GM21619 (cell line): ENCODE measurements at regions not wholly inside any gene's neighbourhood (a gene's known extent, or its start where the extent isn't known, plus 50 kb on each side); places are given as distances from the start of the nearest gene placed in this dataset.
"Not testable (repeated sequence)": the region's sequence is repeated elsewhere in the genome, so short reads cannot be mapped to it uniquely, and the experiment has no call there.

Source experiments
- ATAC-seq: cut with Tn5 transposase; IDR thresholded peaks from one replicate; pipeline ENCODE4 v1.9.1; 2021; ENCODE audit not compliant: unreplicated experiment

DNA sequence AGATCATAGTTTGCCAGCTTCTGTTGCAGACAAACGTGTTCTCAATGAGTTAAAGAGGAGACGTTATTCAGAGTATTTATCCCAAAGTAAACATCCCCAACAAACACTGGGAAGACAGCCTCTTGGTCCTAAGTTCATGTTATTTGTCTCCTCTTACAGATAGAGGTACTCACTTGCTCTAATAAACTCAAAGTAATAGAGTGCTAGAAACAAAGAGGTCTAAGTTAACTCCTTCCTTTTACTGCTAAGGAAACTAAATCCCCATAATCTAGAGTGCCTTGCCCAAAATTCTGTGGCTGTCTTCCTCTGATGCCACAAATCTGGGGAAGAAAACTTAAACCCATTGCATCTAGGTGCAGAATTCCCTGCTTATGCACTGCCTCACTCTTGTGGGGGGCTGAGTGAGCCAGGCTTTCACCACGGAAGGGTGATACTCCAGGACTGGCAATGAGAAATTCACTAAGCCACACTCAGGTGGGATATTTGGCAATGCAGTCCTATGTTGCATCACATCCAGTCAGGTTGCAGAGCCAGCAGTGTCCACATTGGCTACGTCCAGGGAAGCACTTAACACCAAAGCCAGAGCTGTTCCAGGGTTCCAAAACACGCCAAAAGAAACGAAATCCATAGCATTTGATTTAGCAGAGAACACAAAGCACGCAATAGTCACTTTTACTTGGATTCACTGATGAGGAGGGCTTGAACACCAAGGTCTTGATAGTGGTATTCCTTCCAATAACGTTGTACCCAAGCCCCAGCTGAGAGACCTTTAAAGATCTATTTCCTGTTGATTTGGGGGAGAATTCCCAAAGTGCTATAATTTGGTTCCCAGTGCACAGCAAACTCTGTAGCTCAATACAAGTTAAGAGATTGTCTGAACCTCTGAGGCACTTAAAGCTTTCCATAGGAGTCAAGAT is 81.0 kb upstream of the FOXQ1 start:
- no peak for ATAC-seq

DNA sequence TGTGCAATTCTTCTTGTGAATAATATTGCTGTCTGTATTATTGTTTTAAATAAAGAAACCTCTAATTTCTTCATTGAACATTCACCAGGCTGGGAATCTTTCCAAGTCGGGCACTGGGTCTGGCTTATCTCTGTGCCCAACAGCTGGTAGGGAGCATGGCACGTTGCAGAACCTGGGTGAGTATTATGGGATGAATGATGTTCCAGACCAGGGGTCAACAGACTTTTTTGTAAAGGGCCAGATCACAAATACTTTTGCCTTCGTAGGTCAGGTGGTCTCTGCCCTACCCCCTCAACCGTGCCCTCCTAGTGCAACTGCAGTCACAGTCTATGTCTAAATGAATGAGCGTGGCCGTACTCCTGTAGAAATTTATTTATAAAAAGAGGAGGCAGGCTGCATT is 81.6 kb upstream of the FOXQ1 start:
- no peak for ATAC-seq

DNA sequence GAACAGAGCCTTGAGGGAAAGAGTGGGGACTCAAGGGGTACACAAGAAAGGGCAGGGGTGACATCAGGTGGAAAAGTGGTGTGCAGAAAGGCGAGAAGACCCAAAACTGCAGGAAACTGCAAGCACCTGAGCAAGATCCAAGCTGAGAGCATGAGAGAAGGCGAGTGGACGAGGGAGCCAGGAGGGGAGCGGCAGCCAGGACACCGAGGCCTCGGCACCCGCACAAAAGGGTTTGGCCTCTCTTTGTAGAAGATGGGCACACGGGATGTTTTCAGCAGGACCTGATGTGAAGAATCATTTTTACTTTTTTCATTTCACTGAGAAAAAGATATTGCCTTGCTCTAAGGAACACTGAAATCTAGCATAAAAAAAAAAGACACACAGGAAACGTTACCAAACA is 82.1 kb upstream of the FOXQ1 start:
- no peak for ATAC-seq

DNA sequence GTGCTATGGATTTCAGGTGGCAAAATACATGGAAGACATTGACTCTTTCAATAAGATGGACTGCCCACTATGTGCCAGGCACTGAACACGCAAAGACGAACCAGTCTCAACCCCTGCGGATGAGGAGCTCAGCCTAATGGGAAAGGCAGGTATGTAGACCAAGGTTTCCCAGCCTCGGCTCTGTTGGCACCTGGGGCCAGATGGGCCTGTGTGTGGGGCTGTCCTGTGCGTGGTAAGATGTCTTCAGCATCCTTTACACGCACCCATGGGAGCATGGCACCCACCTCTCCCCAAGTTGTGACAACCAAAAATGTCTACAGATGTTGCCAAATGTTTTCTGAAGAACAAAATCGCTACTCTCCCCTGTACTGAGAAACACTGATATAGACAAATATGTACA is 82.6 kb upstream of the FOXQ1 start:
- ATAC-seq = no peak

DNA sequence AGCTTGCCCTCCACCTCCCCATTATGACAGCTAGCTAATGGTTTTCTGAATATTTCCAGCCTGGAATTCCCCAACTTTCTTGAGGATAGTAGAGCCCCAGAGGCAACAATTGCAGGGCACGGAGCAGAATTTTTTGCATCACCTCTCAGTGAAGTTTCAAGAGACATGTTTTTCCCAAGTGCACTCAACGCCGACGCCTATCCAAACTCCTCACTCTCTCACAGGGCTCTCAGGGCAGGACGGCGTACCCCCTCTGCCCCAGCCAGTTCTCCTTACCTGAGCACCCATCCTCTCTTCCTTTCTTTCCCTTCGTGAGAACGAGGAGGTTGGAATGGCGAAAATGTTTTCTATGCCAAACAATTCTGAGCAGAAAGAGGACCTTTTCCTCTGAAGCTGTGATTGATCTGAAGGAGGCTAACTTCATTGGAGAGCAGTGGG is 83.1 kb upstream of the FOXQ1 start:
- no peak for ATAC-seq

DNA sequence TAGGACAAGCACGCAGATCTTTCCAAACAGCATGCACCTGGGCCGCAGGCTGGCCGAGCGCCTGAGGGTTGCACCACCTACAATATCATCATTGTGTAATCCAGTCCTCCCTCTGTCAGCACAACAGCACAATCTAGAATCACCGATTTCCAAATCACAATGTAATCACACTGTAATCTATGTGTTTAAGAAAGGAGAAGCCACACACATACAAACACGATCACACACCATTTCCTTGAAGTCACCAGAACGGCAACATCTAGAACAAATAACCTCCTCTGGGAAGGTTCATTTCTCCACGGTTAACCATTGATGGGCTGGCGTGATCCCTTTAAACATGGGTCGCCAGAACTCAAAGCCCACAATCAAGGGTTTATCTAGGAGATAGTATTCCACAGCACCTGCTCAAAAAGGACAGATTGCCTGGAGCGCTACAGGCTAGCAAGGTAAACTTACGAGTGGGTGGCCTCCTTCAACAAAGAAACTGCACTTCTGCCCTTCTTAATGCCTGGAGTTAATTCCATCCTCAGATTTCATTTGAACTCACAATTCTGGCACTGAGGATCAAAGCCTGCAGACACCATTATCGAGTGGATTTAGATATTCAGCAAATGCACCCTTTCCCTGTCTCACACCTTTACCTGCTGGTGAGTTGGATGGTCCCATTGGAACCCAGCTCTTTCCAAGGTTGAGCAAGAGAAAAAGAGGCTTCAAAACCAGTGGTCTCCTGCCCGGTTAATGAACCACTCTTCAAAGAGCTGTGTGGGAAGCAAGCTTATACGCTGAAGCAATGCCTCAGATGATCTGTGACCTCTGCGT is 83.8 kb upstream of the FOXQ1 start:
- ATAC-seq = no peak

DNA sequence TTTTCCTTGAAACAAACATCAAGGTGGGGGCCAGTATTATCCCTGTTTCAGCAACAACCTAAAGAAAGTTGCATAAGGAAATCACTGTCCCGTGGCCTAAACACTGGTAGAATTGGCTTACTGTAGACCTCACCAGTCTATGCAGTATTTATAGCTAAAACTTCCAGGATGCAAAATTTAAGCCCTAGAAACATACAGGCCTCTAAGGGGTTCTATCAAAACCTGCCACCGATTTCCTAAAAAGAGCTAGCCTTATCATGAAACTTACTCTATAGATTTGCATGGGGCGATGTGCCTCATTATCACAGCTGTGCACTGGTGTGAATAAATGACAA is 84.3 kb upstream of the FOXQ1 start:
- ATAC-seq = no peak

DNA sequence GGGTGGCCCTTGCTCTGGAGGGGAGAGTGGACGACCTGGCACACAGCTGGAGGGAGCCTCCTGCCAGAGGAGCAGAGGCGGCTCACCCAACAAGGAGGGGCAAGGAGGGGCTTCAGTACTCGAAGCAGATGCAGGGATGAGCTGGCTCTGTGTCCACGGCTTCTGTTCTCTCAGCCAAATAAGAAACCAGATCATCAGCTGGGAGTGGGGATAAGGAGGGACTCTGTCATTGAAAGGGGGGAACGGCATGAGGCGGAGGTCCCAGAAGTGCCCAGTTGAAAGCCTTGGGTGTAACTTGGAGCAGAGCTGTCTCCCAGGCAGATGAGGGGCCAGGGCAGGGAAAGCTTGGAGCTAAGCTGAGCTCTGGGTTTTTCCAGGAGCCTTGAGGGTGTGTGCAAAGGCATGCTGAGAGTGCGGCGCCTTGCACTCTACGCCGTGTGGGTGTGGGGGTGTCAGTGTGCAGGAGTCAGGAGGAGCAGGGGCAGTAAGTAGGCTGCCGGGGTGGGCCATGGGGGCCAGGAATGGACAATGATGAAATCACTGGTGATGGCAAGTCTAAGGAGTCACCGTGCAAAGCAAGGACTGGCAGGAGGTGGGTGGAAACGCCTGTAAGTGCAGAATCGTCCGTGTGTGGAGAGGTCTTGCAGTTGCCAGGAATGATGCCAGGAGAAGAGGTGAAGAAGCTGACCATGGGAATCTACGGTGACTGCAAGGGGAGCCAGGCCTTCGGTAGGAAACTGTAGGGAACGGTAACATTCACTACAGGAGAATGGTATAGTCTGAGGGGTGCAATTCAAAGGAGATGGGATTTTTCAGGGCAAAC is 85.4 kb upstream of the FOXQ1 start:
- ATAC-seq = no peak

DNA sequence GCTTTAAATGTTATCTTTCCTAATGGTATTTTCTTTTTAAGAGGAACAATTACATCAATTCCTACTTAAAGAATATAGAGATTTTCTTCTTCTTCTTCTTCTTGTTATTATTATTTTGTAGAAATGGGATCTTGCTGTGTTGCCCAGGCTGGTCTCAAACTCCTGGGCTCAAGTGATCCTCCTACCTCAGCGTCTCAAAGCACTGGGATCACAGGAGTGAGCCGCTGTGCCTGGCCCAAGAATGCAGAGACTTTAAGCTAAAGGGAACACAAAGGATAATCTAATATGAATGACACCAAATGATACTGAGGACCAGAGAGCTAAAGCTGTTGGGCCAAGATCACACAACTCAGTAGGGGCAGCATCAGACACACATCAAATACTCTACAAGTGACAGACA is 87.4 kb upstream of the FOXQ1 start:
- ATAC-seq = no peak

DNA sequence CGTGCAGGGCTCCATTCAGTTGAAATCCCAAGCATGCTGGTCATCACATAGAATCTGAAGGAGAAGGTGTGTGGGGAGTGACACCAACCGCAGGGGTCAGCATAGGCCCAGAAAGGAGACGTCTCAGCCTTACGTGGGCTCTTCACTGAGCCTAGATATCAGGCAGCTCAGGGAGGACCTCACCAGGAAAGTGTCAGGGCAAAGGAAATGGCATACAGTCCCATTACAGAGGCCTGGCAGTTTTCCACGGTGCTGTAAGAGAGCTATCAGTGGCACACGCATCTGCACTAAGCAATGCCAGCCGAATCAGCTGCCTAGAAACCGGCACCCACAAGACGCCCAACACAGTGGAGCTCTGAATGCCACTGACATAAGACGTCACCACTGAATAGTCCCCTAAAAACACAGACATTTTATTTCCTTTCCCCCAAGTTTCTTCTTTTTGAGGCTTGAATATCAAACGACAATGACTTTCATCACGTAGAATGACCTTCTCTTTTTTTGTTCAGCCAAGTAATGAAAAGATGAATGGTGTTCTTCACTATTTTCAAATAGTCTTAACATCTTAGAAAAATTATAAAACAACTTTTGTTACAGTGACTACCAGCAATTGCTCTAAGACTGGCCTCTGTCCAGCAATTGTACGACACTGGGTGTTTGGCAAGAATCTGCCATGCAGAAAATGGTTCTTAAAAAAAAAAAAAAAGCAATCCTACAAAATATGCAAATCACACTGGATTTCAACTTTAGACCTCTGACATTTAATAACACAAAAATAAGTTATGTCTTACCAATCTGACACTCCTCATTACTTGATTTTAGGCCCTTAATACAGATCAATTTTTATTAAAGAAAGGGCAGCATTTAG is 88.9 kb upstream of the FOXQ1 start:
- ATAC-seq = no peak

DNA sequence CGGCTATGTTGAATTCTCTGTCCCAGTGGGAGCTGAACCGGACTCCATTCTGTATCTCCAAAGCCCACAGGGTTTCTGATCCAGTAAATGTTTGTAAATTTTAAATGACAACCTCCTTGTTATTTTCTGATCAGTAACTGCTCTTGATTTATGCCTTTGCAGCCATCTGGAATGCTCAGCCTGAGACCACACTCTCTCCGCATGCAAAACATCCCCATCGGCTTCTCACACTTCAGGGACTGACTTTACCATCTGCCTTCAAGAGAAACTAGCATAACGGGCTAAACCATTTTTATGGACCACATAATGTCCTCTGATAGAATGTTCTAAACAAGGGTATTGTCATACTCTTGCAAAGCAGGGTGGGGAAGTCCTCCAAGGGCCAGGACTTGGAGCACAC is 94.5 kb upstream of the FOXQ1 start:
- no peak for ATAC-seq

DNA sequence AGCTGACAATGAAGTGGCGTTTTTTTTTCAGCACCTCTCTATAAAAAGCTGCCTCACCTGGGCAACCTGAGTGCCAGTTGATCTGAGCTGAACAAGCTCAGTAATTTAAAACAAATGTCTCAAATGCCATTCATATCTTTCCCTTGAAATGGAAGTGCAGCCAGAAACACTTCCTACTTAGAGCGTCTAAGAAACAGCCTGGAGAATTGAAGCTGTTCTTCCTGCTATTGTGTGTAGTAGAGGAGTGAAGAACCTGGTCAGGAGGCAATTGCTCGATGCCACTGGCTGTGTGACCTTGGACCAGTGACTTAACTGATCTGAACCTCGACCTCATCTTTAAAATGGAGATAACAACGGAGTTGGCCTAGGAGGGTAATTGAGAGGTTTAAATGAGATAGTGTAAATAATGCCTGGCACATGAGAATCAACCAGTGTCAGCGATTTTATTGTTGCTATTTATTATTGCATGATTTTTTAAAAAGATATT is 95.4 kb upstream of the FOXQ1 start:
- no peak for ATAC-seq

DNA sequence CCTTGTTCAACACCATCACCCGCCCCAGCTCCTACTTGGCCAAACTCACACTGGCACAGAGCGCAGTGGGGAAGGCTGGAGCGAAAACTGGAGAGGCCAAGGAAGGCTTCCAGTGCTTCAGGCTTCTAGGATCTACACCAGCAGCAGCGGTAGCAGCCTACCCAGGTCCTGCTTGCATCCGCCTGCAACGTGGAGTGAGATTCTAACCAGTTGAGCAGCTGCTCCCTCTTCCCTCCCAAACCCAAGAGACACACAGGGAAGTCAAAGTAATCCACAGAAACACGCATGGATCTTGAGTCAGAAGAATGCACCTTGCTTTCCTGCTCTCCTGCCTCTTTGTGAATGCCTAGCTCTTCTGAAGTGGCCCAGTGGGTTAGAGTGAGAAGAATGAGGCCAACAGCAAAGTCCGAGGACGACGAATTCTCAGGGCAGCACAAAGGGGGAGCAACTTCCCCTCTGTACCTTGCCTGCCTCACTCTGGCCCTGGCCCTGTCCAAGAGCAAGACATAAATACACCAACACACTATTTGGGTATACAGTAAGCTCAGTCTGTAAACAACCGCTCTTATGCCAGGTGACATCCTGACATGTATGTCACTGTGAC is 95.9 kb upstream of the FOXQ1 start:
- no peak for ATAC-seq

DNA sequence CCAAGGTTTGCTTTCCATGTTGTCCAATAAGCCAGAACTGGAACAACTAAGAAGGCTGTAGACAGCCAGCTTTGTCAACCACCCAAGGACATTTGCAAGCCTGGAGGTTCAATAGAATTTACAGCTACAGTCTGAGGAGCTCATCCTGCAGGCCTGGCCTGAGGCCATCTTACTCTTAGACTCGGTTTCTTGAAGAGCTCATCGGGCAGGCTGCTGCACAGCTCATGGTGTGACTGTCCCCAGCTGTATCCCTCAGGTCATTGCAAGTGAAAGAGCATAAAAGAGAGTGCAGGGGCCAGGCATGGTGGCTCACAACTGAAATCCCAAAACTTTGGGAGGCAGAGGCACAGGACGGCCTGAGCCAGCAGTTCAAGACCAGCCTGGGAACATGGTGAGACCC is 96.9 kb upstream of the FOXQ1 start:
- ATAC-seq = no peak

DNA sequence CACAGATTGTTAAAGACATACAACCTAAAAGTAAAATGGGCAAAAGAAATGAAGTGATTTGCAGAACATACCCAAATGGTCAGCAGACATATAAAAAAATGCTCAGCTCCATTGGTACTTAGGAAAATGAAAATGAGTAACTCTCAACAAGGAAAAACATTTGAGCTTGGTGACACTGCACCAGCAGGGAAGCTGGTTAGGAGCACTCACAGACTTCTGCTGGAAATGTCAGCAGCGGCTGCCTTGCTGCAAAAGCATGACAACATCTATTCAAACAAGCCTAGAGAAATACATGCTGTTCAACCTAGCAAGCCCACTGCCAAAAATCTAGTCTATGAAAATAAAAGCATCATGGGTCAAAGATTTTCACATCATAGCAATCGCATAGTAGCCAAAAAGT is 99.0 kb upstream of the FOXQ1 start:
- no peak for ATAC-seq

DNA sequence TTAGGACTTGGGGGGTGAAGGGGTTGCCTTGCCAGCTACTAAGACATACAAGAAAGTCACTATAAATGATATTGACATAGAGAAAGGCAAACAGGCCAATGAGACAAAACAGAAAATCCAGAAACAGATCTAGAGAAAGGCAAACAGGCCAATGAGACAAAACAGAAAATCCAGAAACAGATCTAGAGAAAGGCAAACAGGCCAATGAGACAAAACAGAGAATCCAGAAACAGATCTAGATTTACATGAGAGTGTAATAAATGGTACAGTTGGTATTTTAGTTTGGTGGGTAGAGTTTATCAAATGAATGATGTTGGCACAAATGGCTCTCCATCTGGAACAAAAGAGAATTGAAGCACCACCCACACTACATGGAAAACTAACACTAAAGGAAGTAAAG is 99.8 kb upstream of the FOXQ1 start:
- ATAC-seq = not testable (repeated sequence)

DNA sequence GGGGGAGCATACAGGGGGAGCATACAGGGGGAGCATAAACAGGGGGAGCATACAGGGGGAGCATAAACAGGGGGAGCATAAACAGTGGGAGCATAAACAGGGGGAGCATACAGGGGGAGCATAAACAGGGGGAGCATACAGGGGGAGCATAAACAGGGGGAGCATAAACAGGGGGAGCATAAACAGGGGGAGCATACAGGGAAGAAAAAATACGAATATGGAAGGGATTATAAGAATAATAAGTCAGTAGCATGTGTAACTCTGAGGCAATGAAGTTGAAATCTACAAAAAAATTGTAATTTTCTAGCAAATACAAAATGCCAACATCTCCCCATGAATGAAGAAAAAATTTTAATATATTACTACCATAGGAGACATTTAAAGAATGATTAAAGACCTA is 101.3 kb upstream of the FOXQ1 start:
- ATAC-seq = not testable (repeated sequence)

DNA sequence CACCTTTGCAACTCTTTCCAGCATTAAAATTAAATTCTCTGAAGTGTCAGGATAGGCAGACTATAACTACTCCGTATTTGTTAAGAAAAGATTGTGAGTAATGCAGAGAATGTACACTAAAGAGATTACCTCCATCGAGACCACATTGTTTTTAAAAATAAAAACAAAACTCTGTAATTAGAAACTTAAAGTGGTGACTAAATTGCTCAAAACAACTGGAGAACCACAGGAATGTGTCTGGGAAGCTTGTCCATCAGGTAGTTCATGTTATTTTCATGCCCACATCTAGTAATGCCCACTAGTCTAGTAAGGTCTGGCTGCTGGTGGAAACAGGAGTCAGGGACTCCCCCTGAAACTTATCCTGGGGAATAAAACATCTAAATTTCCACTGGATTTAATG is 103.0 kb upstream of the FOXQ1 start:
- ATAC-seq = no peak

DNA sequence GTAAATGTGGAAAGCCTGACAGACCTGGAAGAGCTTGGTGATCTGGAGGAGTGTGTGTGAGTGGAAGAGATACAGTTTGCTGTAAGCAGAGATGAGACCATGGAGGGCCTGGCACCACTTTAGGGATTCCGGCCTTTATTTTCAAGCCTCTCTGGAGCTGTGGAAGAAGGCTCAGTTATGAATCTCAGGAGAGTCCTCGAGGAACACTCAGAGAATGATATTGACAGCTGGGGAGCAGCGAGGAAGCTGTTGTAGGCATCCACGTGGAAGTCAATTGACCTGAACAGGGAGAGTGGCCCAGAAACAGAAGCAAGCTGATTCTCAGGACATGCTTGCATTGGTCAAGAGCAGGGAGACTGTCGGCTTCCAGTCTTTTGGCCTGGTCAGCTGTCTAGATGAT is 108.4 kb upstream of the FOXQ1 start:
- no peak for ATAC-seq

DNA sequence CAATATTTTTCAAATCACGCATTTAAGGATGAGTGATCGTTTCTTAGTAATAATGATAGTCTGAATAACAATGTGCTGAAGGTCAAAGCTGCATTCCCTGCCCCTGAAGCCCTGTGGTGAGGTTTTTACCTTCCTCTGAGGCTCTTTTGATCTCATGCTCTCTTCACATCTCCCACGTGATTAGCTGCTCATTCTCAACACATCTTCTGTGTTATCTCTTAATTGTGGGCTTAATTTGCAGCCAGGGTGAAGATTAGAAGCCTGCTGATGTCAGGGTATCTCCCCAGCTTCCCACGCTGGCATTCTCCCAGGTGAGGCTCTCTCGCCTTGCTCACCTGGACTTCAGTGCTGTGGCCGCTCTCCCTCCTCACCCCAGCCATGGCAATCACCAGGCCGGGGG is 109.7 kb upstream of the FOXQ1 start:
- ATAC-seq = no peak
